NT2/D1 (cell line): ENCODE measurements at regions not wholly inside any gene's neighbourhood (a gene's known extent, or its start where the extent isn't known, plus 50 kb on each side); places are given as distances from the start of the nearest gene placed in this dataset.

Source experiments
- DNase-seq: peaks from one replicate; pipeline ENCODE4 v3.0.0-alpha.2; 2011; ENCODE audit warnings: low read depth, low spot score
- H3K27me3 ChIP-seq: 2 replicates; pipeline ENCODE4 v1.6.0; 2011; ENCODE audit warnings: mild to moderate bottlenecking; ENCODE audit not compliant: insufficient read length, insufficient read depth
- H3K36me3 ChIP-seq: 2 replicates; pipeline ENCODE4 v1.6.1; 2011; ENCODE audit warnings: mild to moderate bottlenecking, low read length, mixed read lengths; ENCODE audit not compliant: insufficient read depth, insufficient read length
- H3K4me1 ChIP-seq: 2 replicates; pipeline ENCODE4 v1.5.1; 2011; ENCODE audit not compliant: insufficient read depth, insufficient read length
- H3K4me3 ChIP-seq: 2 replicates; pipeline ENCODE4 v1.5.1; 2011; ENCODE audit warnings: low read depth; ENCODE audit not compliant: insufficient read length
- H3K9ac ChIP-seq: 2 replicates; pipeline ENCODE4 v1.6.0; 2011; ENCODE audit warnings: low read depth; ENCODE audit not compliant: insufficient read length
- H3K9me3 ChIP-seq: 2 replicates; pipeline ENCODE4 v1.5.1; 2011; ENCODE audit warnings: mild to moderate bottlenecking, low read length; ENCODE audit not compliant: insufficient read depth
- SUZ12 ChIP-seq: IDR thresholded peaks from 2 replicates; pipeline ENCODE4 v1.6.1; 2011; ENCODE audit not compliant: insufficient read length, insufficient read depth; ENCODE audit errors: extremely low read depth
- YY1 ChIP-seq: IDR thresholded peaks from 2 replicates; pipeline ENCODE4 v1.6.1; 2011; ENCODE audit not compliant: insufficient read length, insufficient read depth
- ZNF274 ChIP-seq: IDR thresholded peaks from 2 replicates; pipeline ENCODE4 v1.6.1; 2011; ENCODE audit warnings: mild to moderate bottlenecking, low read depth, low read length

DNA sequence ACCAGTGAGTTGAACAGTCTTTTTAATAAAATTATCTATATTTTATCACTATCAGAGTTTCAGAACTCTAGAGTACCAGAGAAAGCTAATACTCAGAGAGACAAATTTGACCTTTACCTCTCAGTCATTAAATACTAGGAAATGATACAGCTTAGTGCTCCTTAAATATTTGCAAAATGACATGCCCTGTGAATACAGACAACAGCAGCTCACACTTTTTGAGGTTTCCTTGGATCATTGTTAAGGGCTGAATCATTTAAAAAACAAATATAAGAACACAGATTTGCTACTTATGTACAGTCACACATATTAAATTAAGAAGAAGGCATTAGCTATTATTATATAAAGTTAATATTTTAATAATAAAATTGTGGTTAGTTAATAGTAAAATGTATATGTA, 1158.7 kb upstream of the EYS start:
- no peaks in the 10 kb centered on the region for H3K27me3 ChIP-seq
- H3K36me3 ChIP-seq, result no peaks in the 10 kb centered on the region
- no peaks in the 10 kb centered on the region for H3K9me3 ChIP-seq
- TF ChIP-seq ZNF274, result no peak
- no peak for TF ChIP-seq YY1
- no peak for TF ChIP-seq SUZ12
- no peak overlapping the region for H3K4me3 ChIP-seq
- H3K9ac ChIP-seq, result no peak overlapping the region
- no peaks in the 10 kb centered on the region for H3K4me1 ChIP-seq
- DNase-seq, result no peak

DNA sequence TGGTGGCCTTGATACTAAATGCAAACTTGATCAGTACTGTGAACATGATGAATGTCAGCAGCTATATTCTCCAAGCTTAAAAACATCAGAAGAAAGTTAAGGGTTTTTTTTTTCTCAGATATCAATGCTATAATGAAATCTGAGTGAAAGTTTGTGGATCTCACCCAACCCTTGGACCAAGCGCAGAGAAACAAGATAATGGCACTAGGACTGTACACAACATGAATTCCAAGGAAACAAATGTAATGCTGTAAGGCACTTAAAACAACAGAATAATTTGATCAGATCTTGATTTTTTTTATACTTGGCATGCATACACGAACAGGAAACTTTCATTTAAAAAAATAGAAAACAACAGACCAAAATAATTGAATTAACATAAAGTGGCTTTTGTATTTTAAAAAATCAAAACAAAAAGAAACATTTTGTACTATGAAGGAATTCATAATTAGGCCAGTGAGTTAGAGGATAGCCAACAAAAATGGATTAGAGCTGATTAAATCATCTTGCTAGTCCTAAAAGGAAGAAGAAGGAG, 1154.0 kb upstream of the EYS start:
- no peaks in the 10 kb centered on the region for H3K27me3 ChIP-seq
- H3K9me3 ChIP-seq, result no peaks in the 10 kb centered on the region
- no peak overlapping the region for H3K9ac ChIP-seq
- H3K36me3 ChIP-seq, result no peaks in the 10 kb centered on the region
- DNase-seq, result no peak
- no peaks in the 10 kb centered on the region for H3K4me1 ChIP-seq
- no peak overlapping the region for H3K4me3 ChIP-seq
- TF ChIP-seq ZNF274 (no peak), SUZ12 (no peak), YY1 (no peak)

DNA sequence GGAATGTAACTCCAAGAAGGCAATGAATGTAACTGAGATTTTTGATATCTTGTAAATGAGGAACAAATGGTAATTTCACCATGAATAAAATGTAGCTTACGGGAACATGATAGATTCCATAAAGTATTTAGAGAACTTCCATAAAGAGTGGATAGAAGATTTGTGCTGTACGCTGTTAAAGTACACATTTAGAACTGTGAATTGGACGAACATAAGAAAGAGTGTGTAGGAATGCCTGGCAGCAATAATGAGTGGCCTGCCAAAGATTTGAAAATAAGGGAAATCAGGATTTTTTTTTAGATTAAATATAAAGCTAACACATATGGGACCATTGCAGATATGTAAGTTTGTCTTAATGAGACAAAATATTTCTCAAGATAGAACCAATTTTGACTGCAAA, 1153.3 kb upstream of the EYS start:
- H3K4me1 ChIP-seq, result no peaks in the 10 kb centered on the region
- no peaks in the 10 kb centered on the region for H3K9me3 ChIP-seq
- no peak for DNase-seq
- H3K4me3 ChIP-seq, result no peak overlapping the region
- no peaks in the 10 kb centered on the region for H3K27me3 ChIP-seq
- H3K9ac ChIP-seq, result no peak overlapping the region
- TF ChIP-seq YY1 (no peak), SUZ12 (no peak), ZNF274 (no peak)
- no peaks in the 10 kb centered on the region for H3K36me3 ChIP-seq

DNA sequence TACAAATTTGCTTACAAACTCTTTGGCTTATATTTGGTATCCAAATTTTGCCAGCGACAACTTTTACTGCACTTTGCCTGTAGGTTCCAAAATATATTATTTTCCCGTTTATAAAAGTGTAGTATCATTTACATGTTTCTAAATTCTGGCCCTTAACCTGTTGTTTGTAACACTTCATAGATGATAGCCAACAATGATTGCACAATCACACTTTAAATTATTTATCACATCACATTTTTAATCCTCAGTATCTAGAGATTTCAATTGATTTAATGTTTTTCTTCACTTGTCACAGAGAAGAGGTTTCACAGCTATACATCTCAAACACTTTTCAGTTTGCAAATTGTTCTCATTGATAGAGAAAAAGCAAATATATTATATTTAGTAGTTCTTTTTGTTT, 1151.2 kb upstream of the EYS start:
- Histone ChIP-seq H3K36me3 (no peaks in the 10 kb centered on the region), H3K4me3 (no peak overlapping the region), H3K9ac (no peak overlapping the region), H3K27me3 (no peaks in the 10 kb centered on the region), H3K9me3 (no peaks in the 10 kb centered on the region), H3K4me1 (no peaks in the 10 kb centered on the region)
- TF ChIP-seq SUZ12 (no peak), YY1 (no peak), ZNF274 (no peak)
- no peak for DNase-seq

DNA sequence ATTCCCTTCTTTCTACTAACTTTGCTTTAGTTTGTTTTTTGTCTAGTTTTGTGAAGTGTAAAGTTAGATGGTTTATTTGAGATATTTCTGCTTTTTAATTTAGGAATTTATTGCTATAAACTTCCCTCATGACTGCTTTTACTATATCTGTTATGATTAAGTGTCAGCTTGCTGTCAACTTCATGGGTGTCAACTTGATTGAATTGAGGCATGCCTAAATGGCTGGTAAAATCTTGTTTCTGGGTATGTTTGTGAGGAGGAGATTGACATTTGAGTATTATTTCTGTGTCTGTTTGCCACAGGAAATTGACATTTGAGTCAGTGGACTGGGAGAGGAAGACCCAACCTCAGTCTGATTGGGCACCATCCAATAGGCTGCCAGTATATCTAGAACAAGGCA, 1147.0 kb upstream of the EYS start:
- no peaks in the 10 kb centered on the region for H3K27me3 ChIP-seq
- no peak for TF ChIP-seq YY1
- no peak for TF ChIP-seq ZNF274
- no peak for TF ChIP-seq SUZ12
- no peak overlapping the region for H3K9ac ChIP-seq
- no peak overlapping the region for H3K4me3 ChIP-seq
- no peak for DNase-seq
- no peaks in the 10 kb centered on the region for H3K4me1 ChIP-seq
- H3K36me3 ChIP-seq, result no peaks in the 10 kb centered on the region
- no peaks in the 10 kb centered on the region for H3K9me3 ChIP-seq

DNA sequence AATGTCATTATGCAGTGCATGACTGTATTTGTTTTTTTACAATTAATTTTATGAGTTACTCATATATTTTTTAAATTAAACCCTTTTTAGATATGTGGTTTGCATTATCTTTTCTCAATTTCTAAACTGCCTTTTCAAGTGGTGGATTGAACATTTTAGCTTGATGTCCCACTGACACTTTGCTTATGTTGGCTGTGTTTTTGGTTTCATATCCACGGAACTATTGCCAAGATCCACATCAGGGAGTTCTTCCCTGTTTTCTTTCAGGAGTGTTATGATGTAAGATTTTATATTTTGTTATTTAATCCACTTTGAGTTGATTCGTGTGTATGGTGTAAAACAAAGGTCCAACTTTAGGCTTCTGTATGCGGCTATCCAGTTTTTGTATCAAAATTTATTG, 1144.9 kb upstream of the EYS start:
- no peak for TF ChIP-seq YY1
- TF ChIP-seq SUZ12, result no peak
- no peak for TF ChIP-seq ZNF274
- H3K4me3 ChIP-seq, result no peak overlapping the region
- H3K9me3 ChIP-seq, result no peaks in the 10 kb centered on the region

DNA sequence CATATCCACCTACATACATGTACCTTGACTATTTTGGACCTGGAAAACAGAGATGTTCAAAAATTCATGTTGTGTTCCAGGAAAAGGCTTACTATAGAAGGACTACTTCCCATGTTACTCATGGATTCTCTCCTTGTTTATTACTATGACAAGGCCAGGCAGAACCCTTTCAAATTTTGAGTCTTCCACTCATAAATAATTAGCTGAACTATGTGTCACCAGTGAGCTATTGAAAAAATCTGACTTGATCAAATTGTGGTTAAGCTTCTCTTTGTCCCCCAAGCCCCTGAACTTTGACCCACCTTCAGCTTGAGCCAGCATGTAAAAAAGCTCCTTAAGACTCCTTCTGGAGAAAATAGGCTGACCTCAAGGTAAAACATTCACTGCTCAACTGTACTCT, 1142.8 kb upstream of the EYS start:
- no peaks in the 10 kb centered on the region for H3K27me3 ChIP-seq
- H3K4me3 ChIP-seq, result no peak overlapping the region
- no peaks in the 10 kb centered on the region for H3K9me3 ChIP-seq
- no peaks in the 10 kb centered on the region for H3K36me3 ChIP-seq
- TF ChIP-seq SUZ12 (no peak), YY1 (no peak)
- DNase-seq, result no peak
- no peak overlapping the region for H3K9ac ChIP-seq
- H3K4me1 ChIP-seq, result no peaks in the 10 kb centered on the region

More for the DNA sequence above, 1144.9 kb upstream of the EYS start:
- no peak for DNase-seq
- Histone ChIP-seq H3K36me3 (no peaks in the 10 kb centered on the region), H3K9ac (no peak overlapping the region), H3K4me1 (no peaks in the 10 kb centered on the region), H3K27me3 (no peaks in the 10 kb centered on the region)

DNA sequence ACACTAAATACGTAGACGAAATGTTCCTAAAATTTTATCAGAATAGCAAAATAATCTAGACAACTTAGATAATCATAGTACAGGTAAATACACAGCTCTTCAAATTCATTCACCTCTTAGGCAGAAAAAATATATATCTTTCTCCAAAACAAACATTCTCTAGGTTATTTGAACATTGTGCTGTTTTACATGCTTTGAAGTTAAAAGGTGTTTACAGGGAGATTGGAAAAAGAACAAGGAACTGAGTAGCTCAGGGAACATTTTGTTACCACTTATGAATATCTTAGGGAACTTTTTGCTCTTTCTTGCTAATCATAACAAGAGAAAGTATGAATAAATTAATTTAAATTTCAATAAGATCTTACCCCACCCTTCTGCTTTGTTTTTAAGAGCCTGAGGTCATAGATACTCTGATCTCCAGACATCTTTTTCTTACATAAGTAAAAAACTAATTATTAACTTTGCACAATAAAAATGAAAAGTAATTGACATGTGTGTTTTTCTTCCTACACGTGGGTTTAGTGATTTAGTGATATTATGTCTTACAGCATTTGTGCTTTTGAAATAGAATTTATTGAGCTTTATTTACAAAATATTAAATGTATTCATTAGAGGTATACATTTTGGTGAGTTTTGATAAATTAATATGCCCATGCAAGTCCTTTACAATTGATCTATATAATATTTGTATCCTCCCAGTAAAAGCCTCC, 1141.4 kb upstream of the EYS start:
- TF ChIP-seq ZNF274 (no peak), SUZ12 (no peak), YY1 (no peak)
- Histone ChIP-seq H3K27me3 (no peaks in the 10 kb centered on the region), H3K4me1 (no peaks in the 10 kb centered on the region), H3K9me3 (no peaks in the 10 kb centered on the region), H3K36me3 (no peaks in the 10 kb centered on the region), H3K9ac (no peak overlapping the region), H3K4me3 (no peak overlapping the region)
- DNase-seq, result no peak
